ENCODE measurements at regions not wholly inside any gene's neighbourhood (a gene's known extent, or its start where the extent isn't known, plus 50 kb on each side); places are given as distances from the start of the nearest gene placed in this dataset.

DNA sequence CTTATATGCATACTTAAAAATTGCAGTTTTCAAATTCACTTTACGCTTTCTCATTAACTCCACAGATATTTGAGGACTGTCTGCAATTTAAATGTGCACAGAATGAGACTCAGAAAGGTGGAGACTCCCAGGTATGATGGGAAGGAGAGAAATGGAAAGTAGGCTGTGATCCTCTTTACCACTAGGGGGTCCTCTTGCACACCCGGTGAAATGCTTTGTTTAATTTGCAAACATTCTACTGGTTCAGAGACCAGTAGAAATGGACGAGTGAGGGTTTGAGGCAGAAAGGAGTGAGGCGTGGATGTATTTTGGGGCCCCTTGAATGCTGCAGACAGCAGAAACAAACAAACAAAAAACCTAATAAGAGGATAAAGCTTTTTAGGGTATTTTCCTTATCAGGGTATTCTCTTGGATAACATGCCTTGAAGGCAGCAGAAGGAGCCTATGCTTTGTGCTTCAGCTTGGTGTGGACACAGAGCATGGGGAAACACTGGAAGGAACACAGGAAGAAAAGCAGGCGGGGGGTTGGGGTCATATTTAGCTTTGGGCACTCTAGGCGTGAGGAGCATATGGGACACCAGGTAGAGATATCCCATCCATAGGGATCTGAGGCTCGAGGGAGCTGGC lies 410.1 kb downstream of the DMRT2 start:
- TF ChIP-seq, protein P1, sequence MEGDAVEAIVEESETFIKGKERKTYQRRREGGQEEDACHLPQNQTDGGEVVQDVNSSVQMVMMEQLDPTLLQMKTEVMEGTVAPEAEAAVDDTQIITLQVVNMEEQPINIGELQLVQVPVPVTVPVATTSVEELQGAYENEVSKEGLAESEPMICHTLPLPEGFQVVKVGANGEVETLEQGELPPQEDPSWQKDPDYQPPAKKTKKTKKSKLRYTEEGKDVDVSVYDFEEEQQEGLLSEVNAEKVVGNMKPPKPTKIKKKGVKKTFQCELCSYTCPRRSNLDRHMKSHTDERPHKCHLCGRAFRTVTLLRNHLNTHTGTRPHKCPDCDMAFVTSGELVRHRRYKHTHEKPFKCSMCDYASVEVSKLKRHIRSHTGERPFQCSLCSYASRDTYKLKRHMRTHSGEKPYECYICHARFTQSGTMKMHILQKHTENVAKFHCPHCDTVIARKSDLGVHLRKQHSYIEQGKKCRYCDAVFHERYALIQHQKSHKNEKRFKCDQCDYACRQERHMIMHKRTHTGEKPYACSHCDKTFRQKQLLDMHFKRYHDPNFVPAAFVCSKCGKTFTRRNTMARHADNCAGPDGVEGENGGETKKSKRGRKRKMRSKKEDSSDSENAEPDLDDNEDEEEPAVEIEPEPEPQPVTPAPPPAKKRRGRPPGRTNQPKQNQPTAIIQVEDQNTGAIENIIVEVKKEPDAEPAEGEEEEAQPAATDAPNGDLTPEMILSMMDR (conservative IDR thresholded peaks at IDR 0.05; ENCODE audit: low read length), result peak; percentile 81
- TF ChIP-seq EZH2phosphoT487 (IDR thresholded peaks at IDR 0.05; ENCODE audit: borderline replicate concordance, low read depth, low read length), result no peak

Data from OCI-LY7 (cell line).